Right cardiac atrium (tissue), 5 donors: ENCODE measurements at regions not wholly inside any gene's neighbourhood (a gene's known extent, or its start where the extent isn't known, plus 50 kb on each side); places are given as distances from the start of the nearest gene placed in this dataset.

Experiments used
- ATAC-seq, 2 donors: fragments of 200-7000 bp; cut with Tn5 transposase; one replicate each; pipeline versions ENCODE4 v1.8.0 to v1.9.1; 2020; ENCODE audit warnings: moderate library complexity in 2 of 2, mild to moderate bottlenecking in 1 of 2
- DNase-seq, 3 donors: peaks; one replicate each; pipeline ENCODE4 v3.0.0-alpha.2; 2020
- H3K27ac ChIP-seq: one replicate; pipeline ENCODE4 v1.5.1; 2013; ENCODE audit warnings: mild to moderate bottlenecking, low read length, control low read depth, moderate library complexity
- H3K27me3 ChIP-seq: one replicate; pipeline ENCODE4 v1.6.1; 2013; ENCODE audit not compliant: control insufficient read depth, insufficient read depth
- H3K4me1 ChIP-seq: one replicate; pipeline ENCODE4 v1.6.1; 2013; ENCODE audit warnings: low read length; ENCODE audit not compliant: control insufficient read depth, insufficient read depth
- H3K4me3 ChIP-seq: one replicate; pipeline ENCODE4 v1.5.1; 2013; ENCODE audit warnings: low read length, control low read depth
- H3K9me3 ChIP-seq: one replicate; pipeline ENCODE4 v1.6.1; 2013; ENCODE audit warnings: low read length; ENCODE audit not compliant: control insufficient read depth
- WGBS: extraction: QIAGEN DNeasy Blood & Tissue Kit; methylation state at CpG from one replicate; pipeline ENCODE4 v1.1.7; 2013; 5-methylcytosine and 5-hydroxymethylcytosine counted together
- intact Hi-C, 4 donors: fragments of 100-400 bp; cut with DNase I; formaldehyde crosslinking; loops; one replicate each; pipeline versions ENCODE4 v1.11.0 to v1.14.0; 2022 to 2023
- donor health status: healthy with polysubstance abuse.
- donor health status: DM: no; HTN: yes; CAD: no.
- donor health status: DM: no; HTN: no; CAD: no.
- donor health status: DM: no; HTN: yes; CAD: no; lungs with severe emphysema.
- donor health status: DM: yes; HTN: yes; CAD: no.

GRCh38 chr12:115444346-115444745 lies 760.4 kb upstream of the TBX3 start:
- intact Hi-C loops: no loop called here
- ATAC-seq (no peak), DNase-seq (no peak)
- no peaks in the 10 kb centered on the region for H3K27me3 ChIP-seq
- H3K4me3 ChIP-seq: no peak overlapping the region
- no peaks in the 10 kb centered on the region for H3K9me3 ChIP-seq
- 97% methylated on average over 1 of the region's 1 CpG for WGBS
- no peak overlapping the region for H3K27ac ChIP-seq
- H3K4me1 ChIP-seq: no peaks in the 10 kb centered on the region

GRCh38 chr12:115443351-115443938 lies 759.5 kb upstream of the TBX3 start:
- WGBS: 89% methylated on average over 4 of the region's 4 CpGs
- no peak overlapping the region for H3K4me3 ChIP-seq
- no peaks in the 10 kb centered on the region for H3K9me3 ChIP-seq
- H3K27me3 ChIP-seq: no peaks in the 10 kb centered on the region
- DNase-seq (no peak), ATAC-seq (no peak)
- no peak overlapping the region for H3K27ac ChIP-seq
- no peaks in the 10 kb centered on the region for H3K4me1 ChIP-seq
- intact Hi-C loops: no loop called here

DNA sequence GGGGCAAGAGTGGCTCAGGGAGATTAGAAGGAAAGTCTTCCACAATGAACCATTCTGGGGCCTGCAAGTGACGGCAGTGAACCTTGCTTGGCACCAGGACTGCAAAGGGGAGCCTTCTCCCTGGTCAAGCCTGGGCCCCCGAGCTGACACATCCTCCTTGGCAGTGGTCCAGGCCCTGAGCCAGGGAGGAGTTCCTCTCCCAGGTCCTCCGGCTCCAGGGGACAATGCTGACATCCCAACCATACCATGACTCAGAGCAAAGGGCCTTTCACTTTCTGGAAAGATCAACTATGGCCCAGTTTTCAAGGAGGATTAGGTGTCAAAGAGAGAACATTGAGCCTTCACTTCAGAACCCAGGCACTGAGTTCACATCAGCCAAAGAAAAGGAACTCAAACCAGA lies 756.5 kb upstream of the TBX3 start:
- intact Hi-C loops: no loop called here
- Histone ChIP-seq H3K27ac (no peak overlapping the region), H3K27me3 (no peaks in the 10 kb centered on the region), H3K4me3 (no peak overlapping the region), H3K9me3 (no peaks in the 10 kb centered on the region), H3K4me1 (peaks cover 3% of the 10 kb centered on the region)
- 54% methylated on average over 3 of the region's 3 CpGs for WGBS
- DNase-seq: peak; percentile 62 to 73 (median 70)
- peak; percentile 49 to 74 for ATAC-seq

DNA sequence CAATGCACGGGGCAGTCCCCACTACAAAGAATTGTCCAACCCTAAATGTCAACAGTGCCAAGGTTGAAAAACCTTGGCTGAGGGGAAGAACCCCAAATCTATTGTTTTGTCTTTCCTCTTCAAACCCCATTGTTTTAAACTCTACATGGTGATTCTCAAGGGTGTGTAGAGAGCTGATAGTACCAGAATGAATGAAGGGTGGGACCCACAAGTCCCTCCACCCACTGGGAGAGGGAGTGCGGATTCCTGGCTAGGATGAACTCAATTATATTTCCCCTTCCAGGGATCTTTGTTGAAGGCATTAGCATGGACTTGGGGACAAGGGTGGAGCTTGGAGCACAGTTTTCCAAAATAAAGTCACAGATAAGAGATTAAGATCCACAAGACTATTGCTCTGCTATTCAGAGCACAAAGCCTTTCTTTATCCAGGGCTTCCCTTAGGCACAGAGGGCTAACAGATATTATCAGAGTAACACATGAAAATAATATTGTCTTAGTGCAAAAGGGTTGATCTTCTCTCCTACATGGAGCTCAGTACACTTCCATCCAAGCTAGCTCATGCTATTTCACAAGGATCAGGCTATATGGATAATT lies 755.1 kb upstream of the TBX3 start:
- WGBS: 58% methylated on average over 2 of the region's 2 CpGs
- Histone ChIP-seq H3K4me1 (peaks cover 3% of the 10 kb centered on the region), H3K27ac (no peak overlapping the region), H3K4me3 (no peak overlapping the region), H3K27me3 (no peaks in the 10 kb centered on the region), H3K9me3 (no peaks in the 10 kb centered on the region)
- DNase-seq (no peak), ATAC-seq (peak; percentile 41 to 89)
- intact Hi-C loops: loop anchor here in 1 of 4 donors (10.0 kb wide), 1 partner anchor 186 kb away; no protein-coding TSS in a partner anchor

DNA sequence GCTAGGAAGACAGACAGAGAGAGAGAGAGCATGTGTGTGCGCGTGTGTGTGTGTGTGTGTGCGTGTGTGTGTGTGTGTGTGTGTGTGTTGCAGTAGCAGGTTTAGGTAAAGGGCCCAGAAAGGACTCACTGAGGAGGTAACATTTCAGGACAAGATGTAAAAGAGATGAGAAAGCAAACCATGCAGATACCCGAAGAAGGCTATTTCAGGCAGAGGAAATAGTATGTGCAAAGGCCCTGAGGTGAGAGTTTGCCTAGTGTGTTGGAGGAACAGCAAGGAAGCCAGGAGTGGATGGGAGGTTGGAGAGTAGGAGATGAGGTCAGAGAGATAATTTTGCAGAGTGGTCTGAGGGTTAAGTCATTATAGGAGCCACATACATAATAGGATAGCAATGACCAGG lies 754.3 kb upstream of the TBX3 start:
- Histone ChIP-seq H3K4me1 (peaks cover 3% of the 10 kb centered on the region), H3K27me3 (no peaks in the 10 kb centered on the region), H3K9me3 (no peaks in the 10 kb centered on the region), H3K4me3 (no peak overlapping the region), H3K27ac (no peak overlapping the region)
- ATAC-seq (no peak), DNase-seq (no peak)
- WGBS: 83% methylated on average over 4 of the region's 4 CpGs
- intact Hi-C loops: loop anchor here in 1 of 4 donors (10.0 kb wide), 1 partner anchor 186 kb away; no protein-coding TSS in a partner anchor

- Histone ChIP-seq H3K27me3 (no peaks in the 10 kb centered on the region), H3K4me3 (no peak overlapping the region), H3K27ac (peak overlapping the region; percentile 63), H3K9me3 (no peaks in the 10 kb centered on the region), H3K4me1 (peaks cover 3% of the 10 kb centered on the region)
- intact Hi-C loops: loop anchor here in 1 of 4 donors (10.0 kb wide), 1 partner anchor 188 kb away; no protein-coding TSS in a partner anchor
- DNase-seq (peak in 1 of 3 donors; percentile 24), ATAC-seq (peak; percentile 49 to 50)
- WGBS: 50% methylated on average over 5 of the region's 5 CpGs
These were observed 753.1 kb upstream of the TBX3 start for GRCh38 chr12:115437061-115437567.

DNA sequence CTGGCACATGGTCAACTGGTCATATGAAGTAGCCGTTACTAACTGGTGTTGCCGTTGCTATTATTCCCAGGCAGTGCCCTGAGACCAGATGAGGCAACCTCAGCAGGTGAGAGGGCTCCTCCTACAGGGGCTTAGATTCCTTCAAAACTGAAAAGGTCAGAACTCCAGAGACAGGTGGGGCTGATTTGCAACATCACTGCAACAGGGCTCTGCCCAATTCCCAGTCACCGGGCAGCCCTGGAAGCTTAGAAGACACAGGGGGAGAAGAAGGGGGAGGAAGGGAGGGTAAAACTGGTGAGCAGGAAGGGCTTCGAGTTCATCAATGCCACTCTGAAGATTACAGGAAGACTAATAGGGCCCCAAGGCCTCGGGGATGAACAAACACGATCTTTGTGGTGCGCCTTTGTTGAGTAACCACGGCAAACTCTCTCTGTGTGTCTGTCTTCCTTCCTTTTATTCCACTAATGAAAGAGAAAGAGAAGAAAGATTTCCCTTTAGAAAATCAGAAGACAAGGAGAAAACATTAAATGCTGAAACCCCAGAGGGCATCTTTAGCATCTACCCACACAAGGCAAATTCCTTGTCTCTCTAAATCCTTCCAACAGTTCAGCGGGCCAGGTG lies 749.1 kb upstream of the TBX3 start:
- Histone ChIP-seq H3K4me1 (peaks cover 3% of the 10 kb centered on the region), H3K9me3 (no peaks in the 10 kb centered on the region), H3K4me3 (no peak overlapping the region), H3K27me3 (no peaks in the 10 kb centered on the region), H3K27ac (no peak overlapping the region)
- no peak for DNase-seq
- 60% methylated on average over 9 of the region's 9 CpGs for WGBS
- intact Hi-C loops: loop anchor here in 1 of 4 donors (10.0 kb wide), 1 partner anchor 192 kb away; no protein-coding TSS in a partner anchor
- ATAC-seq: no peak

DNA sequence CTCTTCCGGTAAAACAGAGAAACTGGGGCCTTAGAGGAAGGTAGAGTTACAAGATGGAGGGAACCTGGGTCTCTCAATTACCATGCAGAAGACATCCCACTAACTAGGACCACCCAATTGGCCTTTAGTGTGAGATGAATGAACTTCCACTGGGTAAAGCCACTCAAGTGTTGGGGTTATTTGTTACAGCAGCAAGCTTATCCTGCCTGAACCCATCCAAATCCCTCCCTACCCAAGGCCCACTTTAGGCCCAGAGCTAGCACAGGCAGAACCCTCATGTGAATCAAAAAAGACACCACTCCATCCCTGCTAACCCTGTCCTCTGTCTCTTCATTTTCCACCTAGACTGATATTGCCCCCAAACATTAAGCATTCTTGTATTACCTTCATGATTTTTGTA lies 746.7 kb upstream of the TBX3 start:
- H3K4me1 ChIP-seq: no peaks in the 10 kb centered on the region
- no peak overlapping the region for H3K27ac ChIP-seq
- no peak overlapping the region for H3K4me3 ChIP-seq
- H3K9me3 ChIP-seq: no peaks in the 10 kb centered on the region
- DNase-seq (no peak), ATAC-seq (no peak)
- 98% methylated on average over 1 of the region's 1 CpG for WGBS
- intact Hi-C loops: loop anchor here in 1 of 4 donors (10.0 kb wide), 1 partner anchor 194 kb away; no protein-coding TSS in a partner anchor
- no peaks in the 10 kb centered on the region for H3K27me3 ChIP-seq

DNA sequence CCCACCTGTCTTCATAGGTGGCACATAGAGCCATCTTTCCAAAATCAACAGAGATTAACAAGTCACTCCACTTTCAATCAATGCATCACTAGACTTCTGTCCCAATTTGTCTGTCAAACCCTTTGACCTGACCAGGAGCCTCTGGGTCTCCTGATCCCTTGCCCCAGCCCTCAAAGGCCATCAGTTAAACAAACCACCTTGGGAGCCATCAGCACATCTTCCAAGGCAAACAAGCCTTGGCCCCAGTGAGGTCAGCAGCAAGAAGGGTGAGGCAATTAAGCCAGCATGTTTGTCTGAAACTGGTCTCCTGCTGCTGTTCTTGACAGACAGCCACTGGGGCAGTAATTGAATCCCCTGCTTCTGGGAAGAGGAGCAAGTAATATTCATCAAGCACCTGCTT lies 742.8 kb upstream of the TBX3 start:
- H3K9me3 ChIP-seq: no peaks in the 10 kb centered on the region
- no peak overlapping the region for H3K4me3 ChIP-seq
- no peak for ATAC-seq
- DNase-seq: no peak
- H3K27me3 ChIP-seq: no peaks in the 10 kb centered on the region
- intact Hi-C loops: no loop called here
- H3K27ac ChIP-seq: no peak overlapping the region
- no peaks in the 10 kb centered on the region for H3K4me1 ChIP-seq

DNA sequence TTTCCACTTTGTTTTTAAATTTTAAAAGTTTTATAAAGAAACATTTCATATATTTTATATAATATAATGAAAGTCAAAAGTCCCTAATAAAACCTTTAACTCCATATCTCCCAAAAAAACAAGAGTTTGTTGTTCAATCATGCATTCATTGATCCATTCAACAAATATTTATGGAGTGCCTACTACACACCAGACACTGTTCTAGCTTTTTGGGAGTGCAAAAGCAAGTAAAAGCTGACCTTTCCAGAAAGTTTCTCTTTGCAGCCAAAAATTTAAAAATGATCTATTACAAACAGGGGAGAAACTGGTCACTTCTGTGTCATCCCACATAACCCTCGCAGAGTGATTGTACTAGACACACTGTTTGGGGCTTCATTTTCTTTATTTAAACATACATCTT lies 740.0 kb upstream of the TBX3 start:
- DNase-seq (no peak), ATAC-seq (no peak)
- H3K4me3 ChIP-seq: no peak overlapping the region
- 86% methylated on average over 1 of the region's 1 CpG for WGBS
- H3K27ac ChIP-seq: no peak overlapping the region
- H3K4me1 ChIP-seq: no peaks in the 10 kb centered on the region
- no peaks in the 10 kb centered on the region for H3K9me3 ChIP-seq
- intact Hi-C loops: no loop called here
- no peaks in the 10 kb centered on the region for H3K27me3 ChIP-seq

- Histone ChIP-seq H3K4me1 (no peaks in the 10 kb centered on the region), H3K27ac (no peak overlapping the region), H3K27me3 (no peaks in the 10 kb centered on the region), H3K9me3 (no peaks in the 10 kb centered on the region), H3K4me3 (no peak overlapping the region)
- WGBS: 59% methylated on average over 5 of the region's 5 CpGs
- DNase-seq (no peak), ATAC-seq (no peak)
- intact Hi-C loops: no loop called here
These were observed 739.6 kb upstream of the TBX3 start for GRCh38 chr12:115423546-115423987.
